Nephron progenitor cell (in vitro differentiated cells): ENCODE measurements at regions not wholly inside any gene's neighbourhood (a gene's known extent, or its start where the extent isn't known, plus 50 kb on each side); places are given as distances from the start of the nearest gene placed in this dataset.
"Not testable (repeated sequence)": the region's sequence is repeated elsewhere in the genome, so short reads cannot be mapped to it uniquely, and the experiment has no call there.

Source experiments
- DNase-seq: peaks from one replicate; pipeline ENCODE4 v3.0.0; 2021
- H3K27ac Mint-ChIP-seq: 2 replicates; pipeline ENCODE4 v1.8.0; 2021; ENCODE audit warnings: mild to moderate bottlenecking, moderate library complexity, mixed read lengths
- H3K27me3 Mint-ChIP-seq: 2 replicates; pipeline ENCODE4 v1.8.0; 2021; ENCODE audit warnings: mild to moderate bottlenecking, low read depth, mixed read lengths; ENCODE audit not compliant: poor library complexity
- H3K36me3 Mint-ChIP-seq: 2 replicates; pipeline ENCODE4 v1.8.0; 2021; ENCODE audit warnings: low read depth, mixed read lengths
- H3K4me1 Mint-ChIP-seq: 2 replicates; pipeline ENCODE4 v1.8.0; 2021; ENCODE audit warnings: mixed read lengths
- H3K4me3 Mint-ChIP-seq: 2 replicates; pipeline ENCODE4 v1.8.0; 2021; ENCODE audit warnings: mild to moderate bottlenecking, moderate library complexity, mixed read lengths
- H3K9me3 Mint-ChIP-seq: 2 replicates; pipeline ENCODE4 v1.8.0; 2021; ENCODE audit warnings: mild to moderate bottlenecking, moderate library complexity, mixed read lengths
- CTCF ChIP-seq: fragments of 200-600 bp; sonication (generic); IDR thresholded peaks from 2 replicates; pipeline ENCODE4 v1.5.0; 2021; ENCODE audit warnings: antibody characterized with exemption

DNA sequence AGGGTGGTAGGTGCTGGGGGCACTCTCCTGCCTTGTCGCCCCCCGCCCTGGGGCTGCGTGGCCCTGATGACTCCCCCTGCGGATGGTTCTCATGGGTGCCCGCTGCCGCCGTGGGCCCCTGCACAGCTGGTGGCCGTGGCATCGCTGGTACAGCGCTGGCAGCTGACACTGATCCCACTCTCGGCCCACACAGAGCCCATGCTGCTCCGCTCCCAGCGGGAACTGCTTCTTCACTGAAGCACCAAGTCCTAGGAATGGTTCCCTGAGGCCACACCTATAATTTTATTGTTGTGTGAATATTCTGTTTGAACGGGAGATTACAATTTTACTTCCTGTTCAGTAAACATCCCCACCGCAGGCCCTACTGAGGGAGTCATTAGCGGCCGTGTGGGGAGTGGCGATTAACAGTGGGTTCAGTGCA lies 138.6 kb upstream of the NKX1-1 start:
- Mint-ChIP-seq H3K27me3 (peaks cover 30% of the 10 kb centered on the region), H3K4me3 (no peak overlapping the region), H3K36me3 (no peaks in the 10 kb centered on the region), H3K9me3 (no peaks in the 10 kb centered on the region), H3K27ac (no peak overlapping the region), H3K4me1 (peaks cover 40% of the 10 kb centered on the region)
- no peak for TF ChIP-seq CTCF
- DNase-seq, result no peak

DNA sequence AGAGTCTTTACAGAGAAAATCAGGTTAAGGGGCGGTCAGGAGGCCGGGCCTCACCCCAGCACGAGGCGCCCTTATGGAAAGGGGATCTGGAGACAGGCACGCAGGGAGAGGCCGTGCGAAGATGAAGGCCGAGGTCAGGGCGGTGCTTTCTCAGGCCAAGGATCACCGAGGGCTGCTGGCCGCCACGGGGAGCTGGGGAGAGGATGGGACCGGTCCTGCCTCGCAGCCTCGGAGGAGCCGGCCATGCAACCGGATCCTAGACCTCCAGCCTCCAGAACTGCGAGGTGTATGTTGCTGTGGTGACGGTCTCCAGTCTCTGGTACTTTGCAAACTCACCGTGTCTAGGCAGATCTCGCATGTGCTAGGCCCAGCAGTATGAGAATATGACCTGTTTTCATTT lies 138.2 kb upstream of the NKX1-1 start:
- peaks cover 43% of the 10 kb centered on the region for H3K4me1 Mint-ChIP-seq
- peaks cover 34% of the 10 kb centered on the region for H3K27me3 Mint-ChIP-seq
- not testable (repeated sequence) for H3K9me3 Mint-ChIP-seq, H3K36me3 Mint-ChIP-seq, H3K27ac Mint-ChIP-seq, DNase-seq
- peak overlapping the region; percentile 37 for H3K4me3 Mint-ChIP-seq

GRCh38 chr4:1543976-1544375 lies 137.7 kb upstream of the NKX1-1 start:
- H3K27ac Mint-ChIP-seq, result no peak overlapping the region
- H3K4me3 Mint-ChIP-seq, result no peak overlapping the region
- peaks cover 36% of the 10 kb centered on the region for H3K27me3 Mint-ChIP-seq
- no peak for DNase-seq
- no peak for TF ChIP-seq CTCF
- no peaks in the 10 kb centered on the region for H3K9me3 Mint-ChIP-seq
- H3K36me3 Mint-ChIP-seq, result no peaks in the 10 kb centered on the region
- H3K4me1 Mint-ChIP-seq, result peaks cover 44% of the 10 kb centered on the region

GRCh38 chr4:1543561-1543960 lies 137.3 kb upstream of the NKX1-1 start:
- TF ChIP-seq CTCF, result no peak
- DNase-seq, result no peak
- Mint-ChIP-seq H3K4me1 (peaks cover 39% of the 10 kb centered on the region), H3K27me3 (peaks cover 34% of the 10 kb centered on the region), H3K9me3 (no peaks in the 10 kb centered on the region), H3K4me3 (no peak overlapping the region), H3K36me3 (no peaks in the 10 kb centered on the region), H3K27ac (no peak overlapping the region)

DNA sequence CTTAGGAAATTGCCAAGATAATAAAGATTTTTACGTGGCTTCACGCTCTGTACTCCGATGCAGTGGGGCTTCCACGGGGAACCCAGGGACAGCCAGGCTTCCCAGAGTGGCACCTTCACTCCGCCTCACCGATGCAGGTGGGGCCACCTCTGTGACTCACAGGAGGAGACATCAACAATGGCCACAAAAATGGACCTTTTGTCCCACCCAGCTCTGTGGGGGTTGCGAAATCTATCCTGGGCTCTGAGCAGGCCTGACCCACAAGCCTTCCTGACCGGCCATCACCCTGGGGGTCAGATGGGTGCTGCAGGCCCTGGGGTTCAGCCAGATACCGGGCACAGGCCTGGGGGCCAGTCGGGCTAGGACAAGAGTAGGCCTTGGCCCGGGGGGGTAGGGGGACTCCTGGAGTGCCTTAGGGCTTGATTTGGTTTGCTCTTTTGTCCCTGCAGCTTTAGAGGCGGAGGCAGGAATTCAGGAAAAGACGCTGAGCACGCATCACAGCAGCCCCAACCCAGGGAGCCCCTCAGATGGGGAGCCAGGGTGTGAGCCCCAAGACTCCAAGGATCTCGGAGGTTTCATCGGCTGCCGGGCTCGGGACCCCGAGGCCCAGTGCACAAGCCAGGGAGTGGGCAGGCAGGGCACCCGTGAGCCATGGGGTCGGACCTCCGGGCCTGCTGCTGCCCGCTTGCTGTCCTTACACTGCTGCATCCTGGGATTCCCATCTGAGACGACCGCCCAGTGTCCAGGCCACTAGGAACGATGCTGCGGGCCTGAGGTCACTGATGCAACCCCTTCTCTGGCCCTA lies 136.5 kb upstream of the NKX1-1 start:
- no peak for DNase-seq
- Mint-ChIP-seq H3K27me3 (peaks cover 26% of the 10 kb centered on the region), H3K27ac (no peak overlapping the region), H3K9me3 (no peaks in the 10 kb centered on the region), H3K4me1 (peaks cover 34% of the 10 kb centered on the region), H3K36me3 (no peaks in the 10 kb centered on the region), H3K4me3 (no peak overlapping the region)
- TF ChIP-seq CTCF, result no peak

- no peak for DNase-seq
- no peak for TF ChIP-seq CTCF
- Mint-ChIP-seq H3K4me1 (peaks cover 29% of the 10 kb centered on the region), H3K4me3 (no peak overlapping the region), H3K27ac (no peak overlapping the region), H3K36me3 (no peaks in the 10 kb centered on the region), H3K9me3 (no peaks in the 10 kb centered on the region), H3K27me3 (peaks cover 20% of the 10 kb centered on the region)
Observed at GRCh38 chr4:1542226-1542490, 135.9 kb upstream of the NKX1-1 start.
